ENCODE measurements at regions not wholly inside any gene's neighbourhood (a gene's known extent, or its start where the extent isn't known, plus 50 kb on each side); places are given as distances from the start of the nearest gene placed in this dataset.
"Not testable (repeated sequence)": the region's sequence is repeated elsewhere in the genome, so short reads cannot be mapped to it uniquely, and the experiment has no call there.

- no peaks in the 10 kb centered on the region for H3K4me1 ChIP-seq (ENCODE audit: control insufficient read depth in 2 of 2, insufficient read depth in 2 of 2, low read length in 2 of 2)
- H3K4me3 ChIP-seq (ENCODE audit: low read length in 2 of 2): no peak overlapping the region
- no peaks in the 10 kb centered on the region for H3K27me3 ChIP-seq (ENCODE audit: control insufficient read depth in 2 of 2, insufficient read depth in 2 of 2, low read length in 2 of 2)
These were observed 1763.7 kb downstream of the SLITRK1 start for GRCh38 chr13:82118589-82118988.

GRCh38 chr13:82116422-82116989, 1765.8 kb downstream of the SLITRK1 start:
- Histone ChIP-seq H3K36me3 (ENCODE audit: control insufficient read depth in 2 of 2, insufficient read depth in 2 of 2, low read length in 2 of 2) (no peaks in the 10 kb centered on the region), H3K27me3 (ENCODE audit: control insufficient read depth in 2 of 2, insufficient read depth in 2 of 2, low read length in 2 of 2) (no peaks in the 10 kb centered on the region), H3K9me3 (ENCODE audit: control insufficient read depth in 2 of 2, low read length in 2 of 2) (no peaks in the 10 kb centered on the region), H3K4me1 (ENCODE audit: control insufficient read depth in 2 of 2, insufficient read depth in 2 of 2, low read length in 2 of 2) (no peaks in the 10 kb centered on the region), H3K9ac (ENCODE audit: low read depth in 1 of 2, low read length in 2 of 2) (no peak overlapping the region), H3K27ac (ENCODE audit: low read depth in 2 of 2, low read length in 2 of 2) (no peak overlapping the region), H3K4me3 (ENCODE audit: low read length in 2 of 2) (no peak overlapping the region)

More at GRCh38 chr13:82118589-82118988, 1763.7 kb downstream of the SLITRK1 start:
- no peaks in the 10 kb centered on the region for H3K36me3 ChIP-seq (ENCODE audit: control insufficient read depth in 2 of 2, insufficient read depth in 2 of 2, low read length in 2 of 2)
- no peak overlapping the region for H3K9ac ChIP-seq (ENCODE audit: low read depth in 1 of 2, low read length in 2 of 2)
- H3K27ac ChIP-seq (ENCODE audit: low read depth in 2 of 2, low read length in 2 of 2): no peak overlapping the region
- H3K9me3 ChIP-seq (ENCODE audit: control insufficient read depth in 2 of 2, low read length in 2 of 2): no peaks in the 10 kb centered on the region

- no peak overlapping the region for H3K9ac ChIP-seq (ENCODE audit: low read depth in 1 of 2, low read length in 2 of 2)
- H3K4me1 ChIP-seq (ENCODE audit: control insufficient read depth in 2 of 2, insufficient read depth in 2 of 2, low read length in 2 of 2): no peaks in the 10 kb centered on the region
- no peak overlapping the region for H3K27ac ChIP-seq (ENCODE audit: low read depth in 2 of 2, low read length in 2 of 2)
- no peaks in the 10 kb centered on the region for H3K27me3 ChIP-seq (ENCODE audit: control insufficient read depth in 2 of 2, insufficient read depth in 2 of 2, low read length in 2 of 2)
- H3K9me3 ChIP-seq (ENCODE audit: control insufficient read depth in 2 of 2, low read length in 2 of 2): no peaks in the 10 kb centered on the region
- H3K4me3 ChIP-seq (ENCODE audit: low read length in 2 of 2): no peak overlapping the region
- H3K36me3 ChIP-seq (ENCODE audit: control insufficient read depth in 2 of 2, insufficient read depth in 2 of 2, low read length in 2 of 2): no peaks in the 10 kb centered on the region
These were observed 1766.9 kb downstream of the SLITRK1 start for GRCh38 chr13:82115391-82115790.

- Histone ChIP-seq H3K9ac (ENCODE audit: low read depth in 1 of 2, low read length in 2 of 2) (no peak overlapping the region), H3K4me3 (ENCODE audit: low read length in 2 of 2) (no peak overlapping the region)
These were observed 1755.3 kb upstream of the SPRY2 start for GRCh38 chr13:82096256-82096655.

GRCh38 chr13:82092312-82092711, 1751.4 kb upstream of the SPRY2 start:
- Histone ChIP-seq H3K4me1 (ENCODE audit: control insufficient read depth in 2 of 2, insufficient read depth in 2 of 2, low read length in 2 of 2) (no peaks in the 10 kb centered on the region), H3K9me3 (ENCODE audit: control insufficient read depth in 2 of 2, low read length in 2 of 2) (no peaks in the 10 kb centered on the region), H3K27me3 (ENCODE audit: control insufficient read depth in 2 of 2, insufficient read depth in 2 of 2, low read length in 2 of 2) (no peaks in the 10 kb centered on the region), H3K36me3 (ENCODE audit: control insufficient read depth in 2 of 2, insufficient read depth in 2 of 2, low read length in 2 of 2) (no peaks in the 10 kb centered on the region), H3K4me3 (ENCODE audit: low read length in 2 of 2) (no peak overlapping the region), H3K9ac (ENCODE audit: low read depth in 1 of 2, low read length in 2 of 2) (no peak overlapping the region), H3K27ac (ENCODE audit: low read depth in 2 of 2, low read length in 2 of 2) (no peak overlapping the region)

More at GRCh38 chr13:82096256-82096655, 1755.3 kb upstream of the SPRY2 start:
- Histone ChIP-seq H3K27ac (ENCODE audit: low read depth in 2 of 2, low read length in 2 of 2) (no peak overlapping the region), H3K4me1 (ENCODE audit: control insufficient read depth in 2 of 2, insufficient read depth in 2 of 2, low read length in 2 of 2) (no peaks in the 10 kb centered on the region), H3K36me3 (ENCODE audit: control insufficient read depth in 2 of 2, insufficient read depth in 2 of 2, low read length in 2 of 2) (no peaks in the 10 kb centered on the region), H3K9me3 (ENCODE audit: control insufficient read depth in 2 of 2, low read length in 2 of 2) (peaks cover 0 to 3% of the 10 kb centered on the region in 2 donors), H3K27me3 (ENCODE audit: control insufficient read depth in 2 of 2, insufficient read depth in 2 of 2, low read length in 2 of 2) (no peaks in the 10 kb centered on the region)

GRCh38 chr13:82088781-82089180, 1747.9 kb upstream of the SPRY2 start:
- no peaks in the 10 kb centered on the region for H3K4me1 ChIP-seq (ENCODE audit: control insufficient read depth in 2 of 2, insufficient read depth in 2 of 2, low read length in 2 of 2)
- no peak overlapping the region for H3K27ac ChIP-seq (ENCODE audit: low read depth in 2 of 2, low read length in 2 of 2)
- H3K9ac ChIP-seq (ENCODE audit: low read depth in 1 of 2, low read length in 2 of 2): no peak overlapping the region
- H3K36me3 ChIP-seq (ENCODE audit: control insufficient read depth in 2 of 2, insufficient read depth in 2 of 2, low read length in 2 of 2): no peaks in the 10 kb centered on the region
- no peak overlapping the region for H3K4me3 ChIP-seq (ENCODE audit: low read length in 2 of 2)
- no peaks in the 10 kb centered on the region for H3K27me3 ChIP-seq (ENCODE audit: control insufficient read depth in 2 of 2, insufficient read depth in 2 of 2, low read length in 2 of 2)
- H3K9me3 ChIP-seq (ENCODE audit: control insufficient read depth in 2 of 2, low read length in 2 of 2): no peaks in the 10 kb centered on the region

GRCh38 chr13:82076496-82076895, 1735.6 kb upstream of the SPRY2 start:
- H3K27me3 ChIP-seq (ENCODE audit: control insufficient read depth in 2 of 2, insufficient read depth in 2 of 2, low read length in 2 of 2): no peaks in the 10 kb centered on the region
- no peak overlapping the region for H3K27ac ChIP-seq (ENCODE audit: low read depth in 2 of 2, low read length in 2 of 2)
- H3K4me3 ChIP-seq (ENCODE audit: low read length in 2 of 2): no peak overlapping the region
- H3K9ac ChIP-seq (ENCODE audit: low read depth in 1 of 2, low read length in 2 of 2): no peak overlapping the region
- no peaks in the 10 kb centered on the region for H3K36me3 ChIP-seq (ENCODE audit: control insufficient read depth in 2 of 2, insufficient read depth in 2 of 2, low read length in 2 of 2)
- no peaks in the 10 kb centered on the region for H3K4me1 ChIP-seq (ENCODE audit: control insufficient read depth in 2 of 2, insufficient read depth in 2 of 2, low read length in 2 of 2)
- H3K9me3 ChIP-seq (ENCODE audit: control insufficient read depth in 2 of 2, low read length in 2 of 2): no peaks in the 10 kb centered on the region

GRCh38 chr13:82070416-82070815, 1729.5 kb upstream of the SPRY2 start:
- Histone ChIP-seq H3K9ac (ENCODE audit: low read depth in 1 of 2, low read length in 2 of 2) (no peak overlapping the region), H3K4me1 (ENCODE audit: control insufficient read depth in 2 of 2, insufficient read depth in 2 of 2, low read length in 2 of 2) (no peaks in the 10 kb centered on the region), H3K4me3 (ENCODE audit: low read length in 2 of 2) (no peak overlapping the region), H3K27ac (ENCODE audit: low read depth in 2 of 2, low read length in 2 of 2) (no peak overlapping the region), H3K36me3 (ENCODE audit: control insufficient read depth in 2 of 2, insufficient read depth in 2 of 2, low read length in 2 of 2) (no peaks in the 10 kb centered on the region), H3K27me3 (ENCODE audit: control insufficient read depth in 2 of 2, insufficient read depth in 2 of 2, low read length in 2 of 2) (no peaks in the 10 kb centered on the region), H3K9me3 (ENCODE audit: control insufficient read depth in 2 of 2, low read length in 2 of 2) (no peaks in the 10 kb centered on the region)

GRCh38 chr13:82062772-82063171, 1721.8 kb upstream of the SPRY2 start:
- H3K27me3 ChIP-seq (ENCODE audit: control insufficient read depth in 2 of 2, insufficient read depth in 2 of 2, low read length in 2 of 2): no peaks in the 10 kb centered on the region
- no peak overlapping the region for H3K9ac ChIP-seq (ENCODE audit: low read depth in 1 of 2, low read length in 2 of 2)
- no peaks in the 10 kb centered on the region for H3K9me3 ChIP-seq (ENCODE audit: control insufficient read depth in 2 of 2, low read length in 2 of 2)
- no peaks in the 10 kb centered on the region for H3K4me1 ChIP-seq (ENCODE audit: control insufficient read depth in 2 of 2, insufficient read depth in 2 of 2, low read length in 2 of 2)
- H3K36me3 ChIP-seq (ENCODE audit: control insufficient read depth in 2 of 2, insufficient read depth in 2 of 2, low read length in 2 of 2): no peaks in the 10 kb centered on the region
- no peak overlapping the region for H3K4me3 ChIP-seq (ENCODE audit: low read length in 2 of 2)
- H3K27ac ChIP-seq (ENCODE audit: low read depth in 2 of 2, low read length in 2 of 2): no peak overlapping the region

- H3K4me3 ChIP-seq (ENCODE audit: low read length in 2 of 2): no peak overlapping the region
- no peaks in the 10 kb centered on the region for H3K4me1 ChIP-seq (ENCODE audit: control insufficient read depth in 2 of 2, insufficient read depth in 2 of 2, low read length in 2 of 2)
- H3K9ac ChIP-seq (ENCODE audit: low read depth in 1 of 2, low read length in 2 of 2): no peak overlapping the region
- no peak overlapping the region for H3K27ac ChIP-seq (ENCODE audit: low read depth in 2 of 2, low read length in 2 of 2)
- H3K27me3 ChIP-seq (ENCODE audit: control insufficient read depth in 2 of 2, insufficient read depth in 2 of 2, low read length in 2 of 2): no peaks in the 10 kb centered on the region
- no peaks in the 10 kb centered on the region for H3K36me3 ChIP-seq (ENCODE audit: control insufficient read depth in 2 of 2, insufficient read depth in 2 of 2, low read length in 2 of 2)
- no peaks in the 10 kb centered on the region for H3K9me3 ChIP-seq (ENCODE audit: control insufficient read depth in 2 of 2, low read length in 2 of 2)
These were observed 1717.4 kb upstream of the SPRY2 start for GRCh38 chr13:82058364-82058763.

GRCh38 chr13:82045316-82045715, 1704.4 kb upstream of the SPRY2 start:
- not testable (repeated sequence) for H3K27me3 ChIP-seq (ENCODE audit: control insufficient read depth in 2 of 2, insufficient read depth in 2 of 2, low read length in 2 of 2); H3K4me3 ChIP-seq (ENCODE audit: low read length in 2 of 2); H3K27ac ChIP-seq (ENCODE audit: low read depth in 2 of 2, low read length in 2 of 2); H3K9ac ChIP-seq (ENCODE audit: low read depth in 1 of 2, low read length in 2 of 2); H3K36me3 ChIP-seq (ENCODE audit: control insufficient read depth in 2 of 2, insufficient read depth in 2 of 2, low read length in 2 of 2); H3K9me3 ChIP-seq (ENCODE audit: control insufficient read depth in 2 of 2, low read length in 2 of 2); H3K4me1 ChIP-seq (ENCODE audit: control insufficient read depth in 2 of 2, insufficient read depth in 2 of 2, low read length in 2 of 2)

Measured in mucosa of rectum (tissue), 2 donors.